ENCODE measurements at regions not wholly inside any gene's neighbourhood (a gene's known extent, or its start where the extent isn't known, plus 50 kb on each side); places are given as distances from the start of the nearest gene placed in this dataset.

DNA sequence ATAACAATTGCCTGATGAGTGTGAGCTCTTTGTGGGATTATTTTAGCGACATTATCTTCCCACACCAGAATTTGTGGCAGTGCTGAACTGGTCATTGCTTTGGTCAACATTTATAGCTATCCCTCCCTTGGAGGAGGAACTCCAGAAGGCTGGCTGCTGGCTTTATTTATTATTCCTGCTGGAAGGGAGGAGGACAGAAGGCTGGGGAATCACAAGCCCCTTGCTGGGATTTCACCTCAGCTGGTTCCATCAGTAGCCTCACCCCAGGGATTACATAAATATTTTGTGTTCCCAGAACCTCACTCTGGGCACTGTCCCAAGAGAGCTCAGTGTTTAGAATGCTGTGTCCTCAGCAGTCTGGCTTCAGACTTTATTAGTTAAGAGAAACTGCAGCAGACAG, 102.8 kb upstream of the C1orf21 start:
- TF ChIP-seq, protein P1, sequence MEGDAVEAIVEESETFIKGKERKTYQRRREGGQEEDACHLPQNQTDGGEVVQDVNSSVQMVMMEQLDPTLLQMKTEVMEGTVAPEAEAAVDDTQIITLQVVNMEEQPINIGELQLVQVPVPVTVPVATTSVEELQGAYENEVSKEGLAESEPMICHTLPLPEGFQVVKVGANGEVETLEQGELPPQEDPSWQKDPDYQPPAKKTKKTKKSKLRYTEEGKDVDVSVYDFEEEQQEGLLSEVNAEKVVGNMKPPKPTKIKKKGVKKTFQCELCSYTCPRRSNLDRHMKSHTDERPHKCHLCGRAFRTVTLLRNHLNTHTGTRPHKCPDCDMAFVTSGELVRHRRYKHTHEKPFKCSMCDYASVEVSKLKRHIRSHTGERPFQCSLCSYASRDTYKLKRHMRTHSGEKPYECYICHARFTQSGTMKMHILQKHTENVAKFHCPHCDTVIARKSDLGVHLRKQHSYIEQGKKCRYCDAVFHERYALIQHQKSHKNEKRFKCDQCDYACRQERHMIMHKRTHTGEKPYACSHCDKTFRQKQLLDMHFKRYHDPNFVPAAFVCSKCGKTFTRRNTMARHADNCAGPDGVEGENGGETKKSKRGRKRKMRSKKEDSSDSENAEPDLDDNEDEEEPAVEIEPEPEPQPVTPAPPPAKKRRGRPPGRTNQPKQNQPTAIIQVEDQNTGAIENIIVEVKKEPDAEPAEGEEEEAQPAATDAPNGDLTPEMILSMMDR (IDR thresholded peaks at IDR 0.05) = no peak
- TF ChIP-seq POLR2A (IDR thresholded peaks at IDR 0.05) = no peak

All from thyroid gland (tissue), 4 donors.